ENCODE measurements at regions not wholly inside any gene's neighbourhood (a gene's known extent, or its start where the extent isn't known, plus 50 kb on each side); places are given as distances from the start of the nearest gene placed in this dataset.

DNA sequence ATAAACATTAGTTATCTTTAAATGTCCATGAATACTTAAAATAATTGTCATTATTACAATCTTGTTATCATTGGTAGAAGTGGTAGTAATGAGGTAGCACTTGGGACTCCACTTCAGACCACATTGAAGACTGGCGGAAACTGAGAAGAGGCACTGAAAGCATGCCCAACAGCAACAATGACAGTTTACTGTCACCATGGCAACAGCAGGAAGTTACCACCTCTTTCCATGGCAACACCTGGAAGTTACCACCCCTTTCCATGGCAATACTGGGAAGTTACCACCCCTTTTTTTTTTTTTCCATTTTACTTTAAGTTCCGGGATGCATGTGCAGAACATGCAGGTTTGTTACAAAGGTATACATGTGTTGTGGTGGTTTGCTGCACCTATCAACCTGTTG, 494.9 kb upstream of the RBFOX1 start:
- TF ChIP-seq POLR2A (IDR thresholded peaks at IDR 0.05) (no peak), POLR2AphosphoS5 (IDR thresholded peaks at IDR 0.05) (no peak)
- TF ChIP-seq, protein P1, sequence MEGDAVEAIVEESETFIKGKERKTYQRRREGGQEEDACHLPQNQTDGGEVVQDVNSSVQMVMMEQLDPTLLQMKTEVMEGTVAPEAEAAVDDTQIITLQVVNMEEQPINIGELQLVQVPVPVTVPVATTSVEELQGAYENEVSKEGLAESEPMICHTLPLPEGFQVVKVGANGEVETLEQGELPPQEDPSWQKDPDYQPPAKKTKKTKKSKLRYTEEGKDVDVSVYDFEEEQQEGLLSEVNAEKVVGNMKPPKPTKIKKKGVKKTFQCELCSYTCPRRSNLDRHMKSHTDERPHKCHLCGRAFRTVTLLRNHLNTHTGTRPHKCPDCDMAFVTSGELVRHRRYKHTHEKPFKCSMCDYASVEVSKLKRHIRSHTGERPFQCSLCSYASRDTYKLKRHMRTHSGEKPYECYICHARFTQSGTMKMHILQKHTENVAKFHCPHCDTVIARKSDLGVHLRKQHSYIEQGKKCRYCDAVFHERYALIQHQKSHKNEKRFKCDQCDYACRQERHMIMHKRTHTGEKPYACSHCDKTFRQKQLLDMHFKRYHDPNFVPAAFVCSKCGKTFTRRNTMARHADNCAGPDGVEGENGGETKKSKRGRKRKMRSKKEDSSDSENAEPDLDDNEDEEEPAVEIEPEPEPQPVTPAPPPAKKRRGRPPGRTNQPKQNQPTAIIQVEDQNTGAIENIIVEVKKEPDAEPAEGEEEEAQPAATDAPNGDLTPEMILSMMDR (IDR thresholded peaks at IDR 0.05), result no peak

All from breast epithelium (tissue), 3 donors.